ENCODE measurements at regions not wholly inside any gene's neighbourhood (a gene's known extent, or its start where the extent isn't known, plus 50 kb on each side); places are given as distances from the start of the nearest gene placed in this dataset.
A peak's percentile ranks its signal among the peaks of the same experiment; 100 is the strongest.

DNA sequence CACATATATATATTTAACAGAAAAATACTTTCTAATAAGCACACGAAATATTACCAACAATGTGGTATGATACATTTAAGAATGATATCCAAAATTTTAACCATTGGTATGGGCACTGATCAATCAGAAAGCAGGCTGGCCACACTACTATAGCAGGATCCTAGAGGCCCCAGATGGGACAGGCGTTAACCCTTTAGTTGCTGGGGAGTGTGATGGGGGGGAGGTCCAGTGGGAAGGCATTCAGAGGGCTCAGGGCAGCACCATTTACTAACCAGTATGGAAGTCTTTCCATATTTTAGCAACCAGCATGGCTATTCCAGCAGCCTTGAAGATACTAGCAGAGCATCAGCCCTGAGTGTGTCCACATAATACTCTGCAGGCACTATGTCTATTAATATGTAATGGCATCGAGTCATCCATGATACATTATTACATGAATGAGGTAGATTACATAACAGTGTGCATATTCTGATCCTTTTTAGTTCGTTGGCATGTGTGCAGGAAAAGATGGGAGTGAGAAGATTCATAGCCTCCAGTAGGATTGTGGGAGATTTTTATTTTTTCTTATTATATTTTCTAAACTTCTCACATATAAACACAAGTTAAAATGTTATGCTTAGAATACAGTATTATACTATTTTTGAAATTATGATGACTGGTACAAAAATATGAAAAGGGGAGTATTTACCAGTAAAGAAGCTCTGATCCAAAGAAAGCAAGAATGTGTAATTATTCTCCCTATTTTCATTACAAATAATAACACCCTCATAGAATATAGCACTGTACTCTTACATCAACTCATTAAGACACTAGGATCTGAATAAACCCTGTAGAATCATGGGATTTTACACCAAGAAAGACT is 78.9 kb downstream of the FAM217A start:
- Histone ChIP-seq H3K9me3 (no peaks in the 10 kb centered on the region), H3K27me3 (no peaks in the 10 kb centered on the region), H3K4me3 (no peak overlapping the region), H3K36me3 (no peaks in the 10 kb centered on the region), H3K4me1 (peaks cover 0 to 9% (median 6%) of the 10 kb centered on the region in 4 donors), H3K27ac (no peak overlapping the region)
- no peak for DNase-seq
- no peak for TF ChIP-seq EP300 (IDR thresholded peaks at IDR 0.05; ENCODE audit: low read depth)
- no peak for TF ChIP-seq POLR2AphosphoS5 (IDR thresholded peaks at IDR 0.05)
- no peak for TF ChIP-seq POLR2A (IDR thresholded peaks at IDR 0.05)
- TF ChIP-seq, protein P1, sequence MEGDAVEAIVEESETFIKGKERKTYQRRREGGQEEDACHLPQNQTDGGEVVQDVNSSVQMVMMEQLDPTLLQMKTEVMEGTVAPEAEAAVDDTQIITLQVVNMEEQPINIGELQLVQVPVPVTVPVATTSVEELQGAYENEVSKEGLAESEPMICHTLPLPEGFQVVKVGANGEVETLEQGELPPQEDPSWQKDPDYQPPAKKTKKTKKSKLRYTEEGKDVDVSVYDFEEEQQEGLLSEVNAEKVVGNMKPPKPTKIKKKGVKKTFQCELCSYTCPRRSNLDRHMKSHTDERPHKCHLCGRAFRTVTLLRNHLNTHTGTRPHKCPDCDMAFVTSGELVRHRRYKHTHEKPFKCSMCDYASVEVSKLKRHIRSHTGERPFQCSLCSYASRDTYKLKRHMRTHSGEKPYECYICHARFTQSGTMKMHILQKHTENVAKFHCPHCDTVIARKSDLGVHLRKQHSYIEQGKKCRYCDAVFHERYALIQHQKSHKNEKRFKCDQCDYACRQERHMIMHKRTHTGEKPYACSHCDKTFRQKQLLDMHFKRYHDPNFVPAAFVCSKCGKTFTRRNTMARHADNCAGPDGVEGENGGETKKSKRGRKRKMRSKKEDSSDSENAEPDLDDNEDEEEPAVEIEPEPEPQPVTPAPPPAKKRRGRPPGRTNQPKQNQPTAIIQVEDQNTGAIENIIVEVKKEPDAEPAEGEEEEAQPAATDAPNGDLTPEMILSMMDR (IDR thresholded peaks at IDR 0.05), result no peak
- in situ Hi-C loops (cut with MboI; ENCODE audit: low pct_ligation_motif_present in 1 of 4, low pct_unique_long_range_greater_than_20kb in 1 of 4, low sequenced_read_pairs in 3 of 4) (loop anchor here in 2 of 4 donors (25.0 kb wide), 1 partner anchor 713 kb away; no protein-coding TSS in a partner anchor), intact Hi-C loops (cut with DNase I; ENCODE audit: low total_unique reads) (no loop called here)
- 89 to 97% methylated on average over 3 to 4 of the region's 4 CpGs for WGBS, 2 donors (ENCODE audit: low coverage in 1 of 2)

DNA sequence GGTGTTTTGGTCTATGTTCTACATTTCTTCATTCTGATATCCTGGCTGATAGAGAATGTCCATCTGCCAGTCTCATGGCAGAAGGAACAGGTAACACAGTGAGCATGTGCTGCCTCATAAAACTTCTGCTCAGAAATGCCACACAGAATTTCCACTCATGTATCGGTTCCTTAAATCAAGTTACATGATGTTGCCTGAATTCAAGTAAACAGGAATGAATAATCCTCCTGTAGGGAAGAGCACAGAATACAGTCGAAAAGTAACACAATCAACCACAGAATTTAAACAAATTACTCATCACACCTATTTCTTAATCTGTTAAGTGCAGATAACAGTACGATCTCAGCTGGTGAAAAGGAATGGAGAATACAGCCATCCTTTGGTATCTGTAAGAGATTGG is 74.7 kb downstream of the FAM217A start:
- no peak overlapping the region for H3K4me3 ChIP-seq
- H3K27me3 ChIP-seq, result no peaks in the 10 kb centered on the region
- TF ChIP-seq, protein P1 (IDR thresholded peaks at IDR 0.05), result no peak
- no peak for TF ChIP-seq EP300 (IDR thresholded peaks at IDR 0.05; ENCODE audit: low read depth)
- no peak for TF ChIP-seq POLR2A (IDR thresholded peaks at IDR 0.05)
- TF ChIP-seq POLR2AphosphoS5 (IDR thresholded peaks at IDR 0.05), result no peak
- in situ Hi-C loops (cut with MboI; ENCODE audit: low pct_ligation_motif_present in 1 of 4, low pct_unique_long_range_greater_than_20kb in 1 of 4, low sequenced_read_pairs in 3 of 4), result no loop called here
- 71 to 76% methylated on average over 2 to 3 of the region's 3 CpGs for WGBS, 2 donors (ENCODE audit: low coverage in 1 of 2)
- intact Hi-C loops (cut with DNase I; ENCODE audit: low total_unique reads), result no loop called here
- H3K27ac ChIP-seq, result no peak overlapping the region
- no peaks in the 10 kb centered on the region for H3K9me3 ChIP-seq
- DNase-seq, result no peak
- H3K4me1 ChIP-seq, result peaks cover 0 to 8% (median 2%) of the 10 kb centered on the region in 4 donors
- H3K36me3 ChIP-seq, result no peaks in the 10 kb centered on the region

DNA sequence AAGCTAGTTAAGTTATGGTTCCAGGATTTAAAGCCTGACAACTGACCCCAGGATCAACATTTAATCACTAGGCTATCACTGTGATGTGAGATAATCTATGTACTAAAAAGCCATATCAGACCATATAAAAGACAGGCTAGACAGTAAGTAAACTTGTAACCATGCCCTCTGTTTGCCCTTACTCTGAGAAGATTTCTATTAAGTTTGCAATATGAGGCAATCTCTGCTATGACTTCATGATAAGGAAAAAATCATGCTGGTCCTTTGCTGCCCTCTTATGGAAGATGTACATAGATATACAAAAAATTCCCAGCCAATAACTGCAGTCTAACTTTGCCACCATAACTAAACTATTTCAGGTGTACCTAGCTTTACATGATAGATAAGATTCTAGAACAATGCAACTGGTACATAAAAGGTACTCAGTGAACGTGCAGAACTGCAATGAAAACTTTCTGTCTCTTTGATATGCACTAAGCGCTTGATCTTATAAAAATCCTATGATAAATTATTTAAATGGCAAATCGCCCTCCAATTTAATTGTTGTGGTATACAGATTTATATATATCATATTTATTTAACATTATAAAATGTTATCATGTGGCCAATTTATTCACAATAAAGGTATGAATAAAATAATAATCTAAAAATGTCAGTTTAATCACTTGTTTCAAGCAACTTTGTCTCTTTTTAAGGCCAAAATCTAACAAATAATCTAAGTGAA is 70.5 kb downstream of the FAM217A start:
- H3K4me1 ChIP-seq, result peaks cover 0 to 20% (median 2%) of the 10 kb centered on the region in 4 donors
- 65 to 70% methylated on average over 3 of the region's 3 CpGs for WGBS, 2 donors (ENCODE audit: low coverage in 1 of 2)
- H3K27ac ChIP-seq, result peak overlapping the region in 1 of 4 donors; percentile 43
- intact Hi-C loops (cut with DNase I; ENCODE audit: low total_unique reads), result no loop called here
- H3K36me3 ChIP-seq, result no peaks in the 10 kb centered on the region
- in situ Hi-C loops (cut with MboI; ENCODE audit: low pct_ligation_motif_present in 1 of 4, low pct_unique_long_range_greater_than_20kb in 1 of 4, low sequenced_read_pairs in 3 of 4), result no loop called here
- H3K9me3 ChIP-seq, result no peaks in the 10 kb centered on the region
- H3K27me3 ChIP-seq, result no peaks in the 10 kb centered on the region
- no peak for DNase-seq
- TF ChIP-seq, protein P1 (IDR thresholded peaks at IDR 0.05), result peak; percentile 36 to 62 (median 48)
- no peak for TF ChIP-seq EP300 (IDR thresholded peaks at IDR 0.05; ENCODE audit: low read depth)
- no peak overlapping the region for H3K4me3 ChIP-seq

DNA sequence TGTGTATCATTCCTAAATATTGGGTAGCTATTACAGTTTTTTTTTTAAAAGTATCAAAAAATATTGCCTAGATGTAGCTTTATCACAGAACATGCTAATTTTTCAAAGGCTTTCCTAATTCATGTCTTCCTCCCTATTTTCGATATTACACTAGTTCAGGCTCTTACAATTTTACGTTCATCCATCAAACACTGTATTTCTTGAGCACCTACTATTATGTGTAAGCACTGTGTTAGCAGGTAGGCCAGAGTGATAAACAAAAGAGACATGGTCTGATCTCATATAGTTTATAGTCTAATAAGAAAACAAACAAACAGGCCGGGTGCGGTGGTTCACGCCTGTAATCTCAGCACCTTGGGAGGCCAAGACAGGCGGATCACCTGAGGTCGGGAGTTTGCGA is 69.5 kb downstream of the FAM217A start:
- TF ChIP-seq POLR2AphosphoS5 (IDR thresholded peaks at IDR 0.05), result no peak
- no peak for TF ChIP-seq POLR2A (IDR thresholded peaks at IDR 0.05)
- TF ChIP-seq, protein P1 (IDR thresholded peaks at IDR 0.05), result no peak
- TF ChIP-seq EP300 (IDR thresholded peaks at IDR 0.05; ENCODE audit: low read depth), result no peak
- no peak overlapping the region for H3K27ac ChIP-seq
- intact Hi-C loops (cut with DNase I; ENCODE audit: low total_unique reads) (no loop called here), in situ Hi-C loops (cut with MboI; ENCODE audit: low pct_ligation_motif_present in 1 of 4, low pct_unique_long_range_greater_than_20kb in 1 of 4, low sequenced_read_pairs in 3 of 4) (no loop called here)
- no peak for DNase-seq
- no peaks in the 10 kb centered on the region for H3K36me3 ChIP-seq
- no peaks in the 10 kb centered on the region for H3K9me3 ChIP-seq
- H3K27me3 ChIP-seq, result no peaks in the 10 kb centered on the region
- peaks cover 0 to 20% (median 2%) of the 10 kb centered on the region in 4 donors for H3K4me1 ChIP-seq
- WGBS, 2 donors (ENCODE audit: low coverage in 1 of 2), result 88% methylated on average over 8 of the region's 8 CpGs
- H3K4me3 ChIP-seq, result no peak overlapping the region

All from transverse colon (tissue), 4 donors.